ENCODE measurements at regions not wholly inside any gene's neighbourhood (a gene's known extent, or its start where the extent isn't known, plus 50 kb on each side); places are given as distances from the start of the nearest gene placed in this dataset.

DNA sequence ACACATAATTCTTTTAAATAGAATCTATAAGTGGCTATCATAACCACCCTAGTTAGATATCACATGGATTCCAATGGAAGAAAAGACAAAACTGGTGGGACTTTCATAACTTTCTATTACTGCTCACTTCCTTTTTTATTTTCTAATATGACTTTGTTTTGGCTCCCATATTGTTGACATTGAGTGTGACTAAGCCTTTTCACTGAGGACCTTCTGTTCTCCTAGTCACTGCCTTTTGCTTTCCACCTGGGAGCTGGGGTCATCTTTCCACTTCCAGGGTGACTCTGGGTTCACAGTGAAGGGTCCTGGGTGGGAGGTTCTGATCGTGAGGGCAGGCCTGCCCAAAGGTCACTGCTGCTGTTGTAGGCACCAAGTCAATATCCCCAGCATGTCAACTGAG, 275.8 kb downstream of the TGFB2 start:
- no peaks in the 10 kb centered on the region for H4K20me1 ChIP-seq (replicated peaks in 1 of 2; ENCODE audit: control insufficient read depth in 1 of 2, insufficient read depth in 2 of 2, low read length in 2 of 2)

More for the DNA sequence above, 275.8 kb downstream of the TGFB2 start:
- no peak overlapping the region for H3K9ac ChIP-seq (replicated peaks in 1 of 4; ENCODE audit: extremely low read depth in 1 of 4, low read depth in 3 of 4, low read length in 3 of 4)
- no peak overlapping the region for H3K4ac ChIP-seq (replicated peaks; ENCODE audit: insufficient read length, low read depth, low read length)
- no peak overlapping the region for H2BK12ac ChIP-seq (ENCODE audit: low read depth, low read length)
- no peak overlapping the region for H2BK5ac ChIP-seq (ENCODE audit: low read depth, low read length)
- no peak overlapping the region for H3K14ac ChIP-seq (ENCODE audit: insufficient read length)
- no peak overlapping the region for H4K5ac ChIP-seq (ENCODE audit: insufficient read length, low read depth, low read length)
- no peaks in the 10 kb centered on the region for H3K36me3 ChIP-seq (ENCODE audit: control insufficient read depth in 2 of 4, insufficient read depth in 4 of 4, low read length in 3 of 4)
- H3K23ac ChIP-seq (ENCODE audit: insufficient read length): no peak overlapping the region
- POLR2A ChIA-PET (ENCODE audit: partially characterized antibody): no interaction called here
- no peak overlapping the region for H4K91ac ChIP-seq (replicated peaks; ENCODE audit: insufficient read length, low read length)
- no peak overlapping the region for H3K4me2 ChIP-seq (ENCODE audit: insufficient read depth in 1 of 2, low read depth in 2 of 2, low read length in 2 of 2)
- FAIRE-seq (no peak), DNase-seq (ENCODE audit: low read depth in 1 of 2, low spot score in 2 of 2) (no peak)
- no peak overlapping the region for H3K27ac ChIP-seq (ENCODE audit: low read depth, low read length)
- H2AFZ ChIP-seq (ENCODE audit: low read length): no peak overlapping the region
- H4K8ac ChIP-seq (ENCODE audit: extremely low read depth, insufficient read depth, low read length): no peak overlapping the region
- TF ChIP-seq HDAC6 (IDR thresholded peaks at IDR 0.05; ENCODE audit: low read depth, low read length) (no peak), CBX5 (IDR thresholded peaks at IDR 0.05; ENCODE audit: low read depth, low read length) (no peak), JUND (IDR thresholded peaks at IDR 0.05; ENCODE audit: low read length) (no peak), SP4 (IDR thresholded peaks at IDR 0.05; ENCODE audit: low read length) (no peak), SIN3A (conservative IDR thresholded peaks at IDR 0.05 in 1 of 2, IDR thresholded peaks at IDR 0.05 in 1 of 2; ENCODE audit: low read depth in 1 of 2, low read length in 2 of 2) (no peak)
- TF ChIP-seq, protein P1, sequence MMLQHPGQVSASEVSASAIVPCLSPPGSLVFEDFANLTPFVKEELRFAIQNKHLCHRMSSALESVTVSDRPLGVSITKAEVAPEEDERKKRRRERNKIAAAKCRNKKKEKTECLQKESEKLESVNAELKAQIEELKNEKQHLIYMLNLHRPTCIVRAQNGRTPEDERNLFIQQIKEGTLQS (IDR thresholded peaks at IDR 0.05; ENCODE audit: insufficient read depth, low read depth, low read length): no peak
- H3K9me3 ChIP-seq (ENCODE audit: insufficient read depth in 2 of 2, low read depth in 1 of 2, low read length in 1 of 2): no peaks in the 10 kb centered on the region
- H3K56ac ChIP-seq (replicated peaks; ENCODE audit: insufficient read length, low read depth, low read length): no peak overlapping the region
- H2BK15ac ChIP-seq (ENCODE audit: low read length): no peak overlapping the region
- H3K79me1 ChIP-seq (ENCODE audit: low read depth, low read length): no peaks in the 10 kb centered on the region
- H3K18ac ChIP-seq (ENCODE audit: extremely low read depth, low read length): no peak overlapping the region
- H3K27me3 ChIP-seq (replicated peaks in 1 of 4; ENCODE audit: control insufficient read depth in 3 of 4, extremely low read depth in 1 of 4, insufficient read depth in 3 of 4, low read length in 3 of 4): no peaks in the 10 kb centered on the region
- no peak overlapping the region for H3K4me3 ChIP-seq (ENCODE audit: extremely low read depth in 1 of 4, insufficient read depth in 2 of 4, low read depth in 3 of 4, low read length in 4 of 4)
- 95% methylated on average over 1 of the region's 1 CpG; no CpG with 5 or more reads in 1 of the 2 experiments for WGBS, 2 experiments (ENCODE audit: extremely low coverage in 1 of 2, insufficient coverage in 1 of 2, insufficient read length in 1 of 2, insufficient replicate concordance in 2 of 2, low coverage in 1 of 2, low lambda C conversion rate in 2 of 2, missing lambda C conversion rate in 1 of 2)
- H3K23me2 ChIP-seq (ENCODE audit: low read depth, low read length): no peaks in the 10 kb centered on the region
- no peak overlapping the region for H2BK20ac ChIP-seq (ENCODE audit: low read length)
- CTCF ChIA-PET (ENCODE audit: partially characterized antibody): interaction anchor here (0.7 kb wide), 1 partner anchor 813 kb away, joined by 3 read pairs; no protein-coding TSS in a partner anchor
- no peak overlapping the region for H2BK120ac ChIP-seq (replicated peaks; ENCODE audit: low read depth, low read length)
- H2AK5ac ChIP-seq (ENCODE audit: low read depth, low read length): no peak overlapping the region
- no peaks in the 10 kb centered on the region for H3K79me2 ChIP-seq (ENCODE audit: control insufficient read depth in 1 of 2, insufficient read depth in 2 of 2, low read length in 2 of 2)
- no peaks in the 10 kb centered on the region for H3K4me1 ChIP-seq (replicated peaks in 1 of 4; ENCODE audit: control insufficient read depth in 3 of 4, insufficient read depth in 4 of 4, low read length in 3 of 4)
